Activated T-cell treated with anti-CD3 and anti-CD28 coated beads, Interleukin-2, amount 50 U/mL, for 48 hours (primary cell): ENCODE measurements at regions not wholly inside any gene's neighbourhood (a gene's known extent, or its start where the extent isn't known, plus 50 kb on each side); places are given as distances from the start of the nearest gene placed in this dataset.
"Not testable (repeated sequence)": the region's sequence is repeated elsewhere in the genome, so short reads cannot be mapped to it uniquely, and the experiment has no call there.

Source experiments
- DNase-seq, 2 experiments: peaks; one replicate each; pipeline ENCODE4 v3.0.0-alpha.2; 2020

GRCh38 chr3:61381745-61382392 is 130.6 kb upstream of the FHIT start:
- DNase-seq = no peak

- no peak for DNase-seq
Observed at GRCh38 chr3:61387817-61388216, 136.6 kb upstream of the FHIT start.

GRCh38 chr3:61393480-61393947 is 142.3 kb upstream of the FHIT start:
- DNase-seq = not testable (repeated sequence)

GRCh38 chr3:61401359-61401758 is 150.1 kb upstream of the FHIT start:
- DNase-seq = no peak

- no peak for DNase-seq
Observed at GRCh38 chr3:61407397-61407796, 154.0 kb upstream of the PTPRG start.

- no peak for DNase-seq
Observed at GRCh38 chr3:61409638-61410037, 151.7 kb upstream of the PTPRG start.

- DNase-seq = not testable (repeated sequence)
Observed at GRCh38 chr3:61410358-61410757, 151.0 kb upstream of the PTPRG start.

- DNase-seq = no peak
Observed at GRCh38 chr3:61411009-61411662, 150.2 kb upstream of the PTPRG start.

GRCh38 chr3:61414456-61414855 is 146.9 kb upstream of the PTPRG start:
- DNase-seq = no peak

GRCh38 chr3:61415201-61415600 is 146.2 kb upstream of the PTPRG start:
- DNase-seq = no peak

- no peak for DNase-seq
Observed at GRCh38 chr3:61416618-61417017, 144.8 kb upstream of the PTPRG start.

GRCh38 chr3:61417352-61417751 is 144.0 kb upstream of the PTPRG start:
- DNase-seq = no peak

GRCh38 chr3:61420136-61420759 is 141.1 kb upstream of the PTPRG start:
- DNase-seq = no peak

GRCh38 chr3:61422945-61423673 is 138.3 kb upstream of the PTPRG start:
- DNase-seq = no peak

GRCh38 chr3:61425356-61425755 is 136.0 kb upstream of the PTPRG start:
- DNase-seq = no peak

GRCh38 chr3:61429106-61429505 is 132.3 kb upstream of the PTPRG start:
- no peak for DNase-seq

- DNase-seq = not testable (repeated sequence)
Observed at GRCh38 chr3:61434901-61435300, 126.5 kb upstream of the PTPRG start.

GRCh38 chr3:61435361-61435760 is 126.0 kb upstream of the PTPRG start:
- DNase-seq = not testable (repeated sequence)

- no peak for DNase-seq
Observed at GRCh38 chr3:61438253-61439121, 122.9 kb upstream of the PTPRG start.

GRCh38 chr3:61439122-61439458 is 122.3 kb upstream of the PTPRG start:
- DNase-seq = no peak

- DNase-seq = no peak
Observed at GRCh38 chr3:61442696-61443095, 118.7 kb upstream of the PTPRG start.

- DNase-seq = no peak
Observed at GRCh38 chr3:61443886-61444285, 117.5 kb upstream of the PTPRG start.

- DNase-seq = no peak
Observed at GRCh38 chr3:61444782-61445181, 116.6 kb upstream of the PTPRG start.
